HepG2 (cell line): ENCODE measurements at regions not wholly inside any gene's neighbourhood (a gene's known extent, or its start where the extent isn't known, plus 50 kb on each side); places are given as distances from the start of the nearest gene placed in this dataset.
"Not testable (repeated sequence)": the region's sequence is repeated elsewhere in the genome, so short reads cannot be mapped to it uniquely, and the experiment has no call there.

ENCODE experiments used
- ATAC-seq: fragments of 200-7000 bp; cut with Tn5 transposase; 3 replicates; pipeline ENCODE4 v1.9.1; 2020; ENCODE audit warnings: mild to moderate bottlenecking, moderate library complexity
- BruUV-seq: library from RNA; stranded (reverse); fragments of 400-500 nt; replicated peaks from 2 replicates; lab custom pipeline; 2021; lab: Mats Ljungman, UMichigan
- CTCF ChIA-PET: fragments of 300-600 bp; formaldehyde crosslinking; extraction: SDS; loops from one replicate; lab custom pipeline; 2021; ENCODE audit warnings: low total read pairs, inconsistent platforms, low intra/inter-chr PET ratio; lab: Yijun Ruan, JAX
- POLR2A ChIA-PET: fragments of 350-600 bp; sonication (Branson Sonifier 250); formaldehyde crosslinking; loops from one replicate; lab custom pipeline; 2020; ENCODE audit warnings: antibody characterized with exemption, inconsistent platforms; lab: Yijun Ruan, JAX
- DNase-seq: peaks from one replicate; pipeline ENCODE4 v3.0.0-alpha.2; 2015; ENCODE audit warnings: low spot score
- FAIRE-seq: peaks from 3 replicates; lab custom pipeline; 2011; peaks lifted over from hg19 to GRCh38; lab: Jason Lieb, UNC
- H2AFZ ChIP-seq: one replicate; pipeline ENCODE4 v1.6.1; 2011; ENCODE audit warnings: low read length, inconsistent platforms
- H3K27ac ChIP-seq: fragments of 300-600 bp; 3 replicates; pipeline ENCODE4 v1.8.0; 2011; ENCODE audit warnings: mixed run types, mild to moderate bottlenecking, mixed read lengths, low read length, inconsistent platforms; ENCODE audit not compliant: insufficient read depth; ENCODE audit errors: extremely low read length
- H3K27me3 ChIP-seq, 2 experiments: fragments of 200-600 bp in 1 of 2; 2 replicates in 1 of 2; 3 replicates in 1 of 2; pipeline versions ENCODE4 v1.6.0 to v1.8.0; 2011; ENCODE audit warnings: low read length in 2 of 2, mild to moderate bottlenecking in 2 of 2, moderate library complexity in 2 of 2, inconsistent platforms in 1 of 2; ENCODE audit not compliant: insufficient read depth in 2 of 2, control insufficient read depth in 1 of 2
- H3K36me3 ChIP-seq, 2 experiments: fragments of 200-600 bp in 1 of 2; replicated peaks in 1 of 2; 2 replicates in 1 of 2; 3 replicates in 1 of 2; pipeline versions ENCODE4 v1.5.1 to v1.8.0; 2011; ENCODE audit warnings: low read length in 2 of 2, inconsistent platforms in 1 of 2; ENCODE audit not compliant: insufficient read depth in 2 of 2, control insufficient read depth in 1 of 2
- H3K4me1 ChIP-seq: 2 replicates; pipeline ENCODE4 v1.5.1; 2012; ENCODE audit warnings: low read length, inconsistent platforms; ENCODE audit not compliant: insufficient read depth
- H3K4me2 ChIP-seq: 2 replicates; pipeline ENCODE4 v1.6.0; 2011; ENCODE audit warnings: low read depth, low read length, inconsistent platforms
- H3K4me3 ChIP-seq, 3 experiments: fragments of 200-600 bp in 1 of 3; sonication (generic), shearing (Covaris generic) in 1 of 3; replicated peaks in 1 of 3; 2 replicates each; pipeline ENCODE4 v1.5.1; 2011 to 2016; ENCODE audit warnings: low read length in 3 of 3, inconsistent platforms in 2 of 3, low read depth in 2 of 3, mild to moderate bottlenecking in 2 of 3, control low read depth in 1 of 3, mixed read lengths in 1 of 3; ENCODE audit not compliant: insufficient read depth in 1 of 3
- H3K79me2 ChIP-seq: one replicate; pipeline ENCODE4 v1.6.1; 2011; ENCODE audit warnings: low read length, inconsistent platforms; ENCODE audit not compliant: insufficient read depth
- H3K9ac ChIP-seq: 2 replicates; pipeline ENCODE4 v1.6.0; 2011; ENCODE audit warnings: mild to moderate bottlenecking, low read depth, low read length, inconsistent platforms; ENCODE audit not compliant: insufficient read depth
- H3K9me3 ChIP-seq: 2 replicates; pipeline ENCODE4 v1.5.1; 2012; ENCODE audit warnings: mild to moderate bottlenecking, low read length
- H4K20me1 ChIP-seq: 2 replicates; pipeline ENCODE4 v1.6.0; 2011; ENCODE audit warnings: inconsistent platforms, mild to moderate bottlenecking, low read length, moderate library complexity; ENCODE audit not compliant: insufficient read depth
- STAG1 ChIP-seq: sonication (generic); formaldehyde crosslinking; IDR thresholded peaks from 2 replicates; pipeline ENCODE4 v1.4.0; 2020; ENCODE audit warnings: missing genetic modification reagents
- WGBS: methylation state at CpG from one replicate; pipeline ENCODE4 v1.1.6; 2017; ENCODE audit warnings: low lambda C conversion rate; 5-methylcytosine and 5-hydroxymethylcytosine counted together
- in situ Hi-C: cut with HindIII; loops from 2 replicates; pipeline ENCODE4 v1.10.0; 2017; ENCODE audit warnings: low pct_unique_long_range_greater_than_20kb; ENCODE audit not compliant: extremely low pct_ligation_motif_present
- intact Hi-C: fragments of 100-400 bp; cut with micrococcal nuclease; formaldehyde crosslinking; loops from one replicate; pipeline ENCODE4 v1.10.0; 2022; ENCODE audit not compliant: unreplicated experiment

- not testable (repeated sequence) for FAIRE-seq
Measured at GRCh38 chr7:76797639-76798038, 170.6 kb upstream of the POMZP3 start.

GRCh38 chr7:76780693-76781092, 153.6 kb upstream of the POMZP3 start:
- H4K20me1 ChIP-seq, POLR2A ChIA-PET, CTCF ChIA-PET, H2AFZ ChIP-seq, H3K9ac ChIP-seq, H3K9me3 ChIP-seq, H3K27me3 ChIP-seq, BruUV-seq, H3K4me3 ChIP-seq, H3K4me1 ChIP-seq, intact Hi-C loops, H3K4me2 ChIP-seq, H3K27ac ChIP-seq, DNase-seq, H3K36me3 ChIP-seq, ATAC-seq, FAIRE-seq, in situ Hi-C loops, H3K79me2 ChIP-seq: not testable (repeated sequence)

More at GRCh38 chr7:76797639-76798038, 170.6 kb upstream of the POMZP3 start:
- ATAC-seq, in situ Hi-C loops, H3K27me3 ChIP-seq, CTCF ChIA-PET, DNase-seq, H3K9me3 ChIP-seq, H3K4me3 ChIP-seq, POLR2A ChIA-PET, H3K4me2 ChIP-seq, H3K9ac ChIP-seq, H3K27ac ChIP-seq, intact Hi-C loops, H2AFZ ChIP-seq, H4K20me1 ChIP-seq, H3K4me1 ChIP-seq, H3K79me2 ChIP-seq, BruUV-seq, H3K36me3 ChIP-seq: not testable (repeated sequence)
- WGBS, result 0% methylated on average over 1 of the region's 1 CpG

- ATAC-seq, H3K9ac ChIP-seq, H3K4me2 ChIP-seq, H3K79me2 ChIP-seq, H3K27me3 ChIP-seq, H3K4me3 ChIP-seq, H3K36me3 ChIP-seq, BruUV-seq, in situ Hi-C loops, H3K27ac ChIP-seq, POLR2A ChIA-PET, intact Hi-C loops, CTCF ChIA-PET, H2AFZ ChIP-seq, H4K20me1 ChIP-seq, FAIRE-seq, DNase-seq, H3K9me3 ChIP-seq, H3K4me1 ChIP-seq: not testable (repeated sequence)
- TF ChIP-seq STAG1 (CRISPR knock-in tag), result peak; percentile 49
- WGBS, result 1% methylated on average over 2 of the region's 2 CpGs
Measured at GRCh38 chr7:76774279-76774678, 147.2 kb upstream of the POMZP3 start.

- H3K79me2 ChIP-seq, H3K9ac ChIP-seq, H3K27me3 ChIP-seq, H2AFZ ChIP-seq, H3K4me3 ChIP-seq, in situ Hi-C loops, FAIRE-seq, BruUV-seq, H3K27ac ChIP-seq, H3K9me3 ChIP-seq, H3K4me1 ChIP-seq, POLR2A ChIA-PET, H3K36me3 ChIP-seq, H3K4me2 ChIP-seq, intact Hi-C loops, CTCF ChIA-PET, H4K20me1 ChIP-seq, DNase-seq: not testable (repeated sequence)
- WGBS, result 0% methylated on average over 1 of the region's 1 CpG
- peak; percentile 63 for ATAC-seq
Measured at GRCh38 chr7:76771980-76772379, 144.9 kb upstream of the POMZP3 start.
